TTC549 (cell line): ENCODE measurements at regions not wholly inside any gene's neighbourhood (a gene's known extent, or its start where the extent isn't known, plus 50 kb on each side); places are given as distances from the start of the nearest gene placed in this dataset.

ENCODE experiments used
- FAIRE-seq: peaks from 2 replicates; lab custom pipeline; 2012; peaks lifted over from hg19 to GRCh38; lab: Jason Lieb, UNC

- FAIRE-seq, result no peak
Observed at GRCh38 chr10:78320506-78320905, 286.8 kb downstream of the RPS24 start.

- FAIRE-seq, result no peak
Observed at GRCh38 chr10:78321000-78321399, 287.3 kb downstream of the RPS24 start.

- no peak for FAIRE-seq
Observed at GRCh38 chr10:78321500-78321899, 287.8 kb downstream of the RPS24 start.

GRCh38 chr10:78326372-78326771 lies 292.7 kb downstream of the RPS24 start:
- no peak for FAIRE-seq

- no peak for FAIRE-seq
Observed at GRCh38 chr10:78327778-78328591, 294.3 kb downstream of the RPS24 start.

GRCh38 chr10:78328592-78329404 lies 295.1 kb downstream of the RPS24 start:
- no peak for FAIRE-seq

- FAIRE-seq, result no peak
Observed at GRCh38 chr10:78330884-78331283, 297.2 kb downstream of the RPS24 start.

- no peak for FAIRE-seq
Observed at GRCh38 chr10:78331391-78331922, 297.8 kb downstream of the RPS24 start.

GRCh38 chr10:78332012-78332411 lies 298.3 kb downstream of the RPS24 start:
- no peak for FAIRE-seq

GRCh38 chr10:78332657-78333056 lies 299.0 kb downstream of the RPS24 start:
- no peak for FAIRE-seq

- no peak for FAIRE-seq
Observed at GRCh38 chr10:78333362-78334143, 299.9 kb downstream of the RPS24 start.

- no peak for FAIRE-seq
Observed at GRCh38 chr10:78335371-78335690, 301.7 kb downstream of the RPS24 start.

GRCh38 chr10:78335691-78336401 lies 302.2 kb downstream of the RPS24 start:
- FAIRE-seq, result no peak

GRCh38 chr10:78336402-78336791 lies 302.7 kb downstream of the RPS24 start:
- no peak for FAIRE-seq

GRCh38 chr10:78337016-78337415 lies 303.4 kb downstream of the RPS24 start:
- FAIRE-seq, result no peak

- FAIRE-seq, result no peak
Observed at GRCh38 chr10:78337646-78338391, 304.2 kb downstream of the RPS24 start.

GRCh38 chr10:78338717-78339116 lies 305.1 kb downstream of the RPS24 start:
- FAIRE-seq, result no peak

GRCh38 chr10:78339251-78339650 lies 305.6 kb downstream of the RPS24 start:
- no peak for FAIRE-seq

GRCh38 chr10:78341953-78342614 lies 308.4 kb downstream of the RPS24 start:
- no peak for FAIRE-seq

- no peak for FAIRE-seq
Observed at GRCh38 chr10:78342827-78343653, 309.4 kb downstream of the RPS24 start.
